IPS-20b (cell line): ENCODE measurements at regions not wholly inside any gene's neighbourhood (a gene's known extent, or its start where the extent isn't known, plus 50 kb on each side); places are given as distances from the start of the nearest gene placed in this dataset.
"Not testable (repeated sequence)": the region's sequence is repeated elsewhere in the genome, so short reads cannot be mapped to it uniquely, and the experiment has no call there.

Experiments used
- H3K27ac ChIP-seq: one replicate; pipeline ENCODE4 v1.5.1; 2013; ENCODE audit warnings: low read length
- H3K27me3 ChIP-seq: 2 replicates; pipeline ENCODE4 v1.6.1; 2013; ENCODE audit warnings: mild to moderate bottlenecking, low read length, inconsistent platforms; ENCODE audit not compliant: insufficient read depth
- H3K36me3 ChIP-seq: 2 replicates; pipeline ENCODE4 v1.6.1; 2013; ENCODE audit warnings: low read depth, mild to moderate bottlenecking, inconsistent platforms, low read length, moderate library complexity; ENCODE audit not compliant: insufficient read depth
- H3K4me1 ChIP-seq: 2 replicates; pipeline ENCODE4 v1.6.1; 2013; ENCODE audit warnings: mild to moderate bottlenecking, control low read depth, inconsistent platforms, low read length, moderate library complexity; ENCODE audit not compliant: insufficient read depth
- H3K4me3 ChIP-seq: 2 replicates; pipeline ENCODE4 v1.5.1; 2013; ENCODE audit warnings: mild to moderate bottlenecking, low read length, inconsistent platforms
- H3K9ac ChIP-seq: 2 replicates; pipeline ENCODE4 v1.6.1; 2013; ENCODE audit warnings: low read depth, mild to moderate bottlenecking, inconsistent platforms, low read length, moderate library complexity
- H3K9me3 ChIP-seq: 2 replicates; pipeline ENCODE4 v1.6.1; 2013; ENCODE audit warnings: mild to moderate bottlenecking, low read depth, low read length, inconsistent platforms; ENCODE audit not compliant: insufficient read depth

DNA sequence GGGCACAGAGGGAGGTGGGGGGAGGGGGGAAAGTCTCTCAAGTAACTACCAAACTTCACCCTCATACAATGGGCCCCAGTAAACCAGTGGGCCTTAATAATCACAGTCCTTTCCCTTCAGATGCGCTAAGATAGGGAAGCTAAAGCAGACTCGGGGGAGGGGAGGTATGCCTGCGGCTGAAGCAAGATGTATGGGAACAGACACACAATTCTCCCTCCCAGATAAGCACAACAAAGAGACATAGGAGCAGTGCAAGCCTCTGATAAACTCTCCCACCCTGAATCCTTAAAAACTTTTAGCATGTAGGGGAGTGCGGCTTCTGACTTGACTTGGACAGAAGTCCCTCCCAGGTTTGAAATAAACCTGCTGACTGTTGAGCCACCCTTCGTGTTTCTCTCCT is 54.7 kb downstream of the PROP1 start:
- H3K9me3 ChIP-seq, H3K4me3 ChIP-seq, H3K27ac ChIP-seq, H3K9ac ChIP-seq, H3K36me3 ChIP-seq, H3K4me1 ChIP-seq: not testable (repeated sequence)
- peaks cover 28% of the 10 kb centered on the region for H3K27me3 ChIP-seq

DNA sequence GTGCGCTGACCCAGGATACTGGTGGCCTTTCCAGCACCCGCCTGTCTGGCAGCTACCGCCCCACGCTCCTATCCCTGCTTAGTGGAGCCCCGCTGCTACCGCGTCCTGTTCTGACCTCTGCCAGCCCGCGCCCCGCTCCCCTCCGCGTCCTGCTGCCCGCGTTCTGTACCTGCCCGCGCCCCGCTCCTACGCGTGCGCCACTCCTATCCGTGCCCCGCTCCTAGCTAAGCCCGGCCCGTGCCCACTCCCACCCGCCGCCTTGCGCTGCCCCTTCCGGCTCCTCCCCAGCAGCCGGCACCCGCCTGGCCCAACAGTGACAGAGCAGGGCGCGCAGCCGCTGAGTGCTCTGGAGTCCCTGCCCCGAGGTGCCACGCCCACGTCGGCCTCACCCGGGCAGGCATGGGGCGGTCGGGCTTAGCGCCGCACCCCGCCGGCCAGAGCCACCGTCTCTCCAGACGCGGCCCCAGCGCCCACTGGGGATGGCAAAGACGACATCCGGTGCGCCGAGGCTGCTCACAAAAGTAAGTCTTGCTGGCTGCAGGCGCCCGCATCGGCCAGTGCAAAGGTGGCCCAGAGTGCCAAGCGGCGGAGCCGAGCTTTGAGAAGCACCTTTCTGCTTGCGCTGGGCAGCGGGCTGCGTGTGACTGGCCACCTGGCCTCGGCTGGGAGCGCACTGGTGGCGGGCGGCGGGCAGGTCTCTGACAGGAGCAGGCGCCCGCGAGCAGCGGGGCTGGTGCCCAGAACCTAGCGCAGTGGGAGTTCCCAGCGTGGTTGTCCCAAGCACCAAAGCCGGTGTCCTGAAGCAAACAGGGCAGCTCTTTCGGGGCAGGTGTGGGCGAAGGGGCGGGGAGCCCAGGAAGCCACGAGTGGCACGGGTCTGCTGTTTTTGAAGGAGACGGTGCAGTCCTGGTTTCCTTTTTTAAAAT is 56.5 kb downstream of the PROP1 start:
- Histone ChIP-seq H3K4me3 (peak overlapping the region; percentile 30; the same call in 1 of the 2 replicates), H3K27me3 (peaks cover 21% of the 10 kb centered on the region)
- H3K27ac ChIP-seq, H3K9me3 ChIP-seq, H3K4me1 ChIP-seq, H3K9ac ChIP-seq, H3K36me3 ChIP-seq: not testable (repeated sequence)

GRCh38 chr5:177938767-177939166 is 57.3 kb downstream of the PROP1 start:
- H3K36me3 ChIP-seq, H3K4me1 ChIP-seq, H3K9ac ChIP-seq, H3K27ac ChIP-seq, H3K9me3 ChIP-seq: not testable (repeated sequence)
- Histone ChIP-seq H3K4me3 (peak overlapping the region; percentile 30; the same call in 1 of the 2 replicates), H3K27me3 (peaks cover 18% of the 10 kb centered on the region)

GRCh38 chr5:177934233-177934632 is 61.8 kb downstream of the PROP1 start:
- H3K36me3 ChIP-seq, H3K4me3 ChIP-seq, H3K9ac ChIP-seq, H3K9me3 ChIP-seq, H3K4me1 ChIP-seq, H3K27ac ChIP-seq: not testable (repeated sequence)
- peaks cover 11% of the 10 kb centered on the region for H3K27me3 ChIP-seq

DNA sequence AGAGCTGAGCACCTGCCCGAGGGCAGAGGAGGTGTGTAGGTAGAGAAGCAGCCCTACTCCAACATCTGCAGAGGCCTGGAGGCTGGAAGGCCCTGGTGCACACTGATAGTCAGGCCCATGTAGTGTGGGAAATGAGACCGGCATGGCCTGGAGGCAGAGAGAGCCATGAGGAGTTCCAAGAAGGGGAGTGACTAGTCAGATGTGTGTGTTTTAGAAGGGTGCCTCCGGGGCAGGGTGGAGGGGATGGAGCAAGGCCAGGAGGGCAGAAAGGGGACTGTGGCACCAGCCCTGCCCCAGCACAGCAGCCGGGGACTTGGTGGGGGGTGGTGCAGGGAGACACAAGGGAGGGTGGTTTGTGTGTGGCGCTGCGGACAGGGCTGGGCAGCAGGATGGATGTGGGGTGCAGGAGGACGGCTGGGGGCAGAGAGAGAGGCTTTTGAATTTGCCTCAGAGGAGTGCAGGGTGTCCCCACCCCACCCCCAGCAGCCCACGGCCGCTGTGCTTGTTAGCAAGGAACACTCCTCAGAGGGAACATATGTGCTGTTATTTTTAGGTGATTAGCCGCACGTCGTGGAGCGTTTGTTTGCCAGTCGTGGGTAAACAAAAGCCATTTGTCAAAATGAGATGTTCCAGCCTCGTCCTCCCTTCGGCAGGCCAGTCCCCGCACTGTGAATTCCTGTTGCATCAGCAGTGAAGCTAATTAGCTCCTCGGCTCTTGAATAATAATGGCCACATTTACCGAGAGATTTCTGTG is 65.6 kb downstream of the PROP1 start:
- not testable (repeated sequence) for H3K4me1 ChIP-seq, H3K27ac ChIP-seq, H3K36me3 ChIP-seq, H3K9me3 ChIP-seq, H3K9ac ChIP-seq, H3K4me3 ChIP-seq, H3K27me3 ChIP-seq

- H3K4me1 ChIP-seq, H3K9me3 ChIP-seq, H3K27ac ChIP-seq, H3K4me3 ChIP-seq, H3K9ac ChIP-seq, H3K27me3 ChIP-seq, H3K36me3 ChIP-seq: not testable (repeated sequence)
These were observed 66.4 kb downstream of the PROP1 start for GRCh38 chr5:177929618-177930017.

GRCh38 chr5:177927500-177927899 is 68.5 kb downstream of the PROP1 start:
- H3K4me3 ChIP-seq, H3K27me3 ChIP-seq, H3K4me1 ChIP-seq, H3K9ac ChIP-seq, H3K27ac ChIP-seq, H3K36me3 ChIP-seq, H3K9me3 ChIP-seq: not testable (repeated sequence)

GRCh38 chr5:177924577-177924976 is 71.5 kb downstream of the PROP1 start:
- H3K27me3 ChIP-seq, H3K4me1 ChIP-seq, H3K9ac ChIP-seq, H3K9me3 ChIP-seq, H3K36me3 ChIP-seq, H3K4me3 ChIP-seq, H3K27ac ChIP-seq: not testable (repeated sequence)

DNA sequence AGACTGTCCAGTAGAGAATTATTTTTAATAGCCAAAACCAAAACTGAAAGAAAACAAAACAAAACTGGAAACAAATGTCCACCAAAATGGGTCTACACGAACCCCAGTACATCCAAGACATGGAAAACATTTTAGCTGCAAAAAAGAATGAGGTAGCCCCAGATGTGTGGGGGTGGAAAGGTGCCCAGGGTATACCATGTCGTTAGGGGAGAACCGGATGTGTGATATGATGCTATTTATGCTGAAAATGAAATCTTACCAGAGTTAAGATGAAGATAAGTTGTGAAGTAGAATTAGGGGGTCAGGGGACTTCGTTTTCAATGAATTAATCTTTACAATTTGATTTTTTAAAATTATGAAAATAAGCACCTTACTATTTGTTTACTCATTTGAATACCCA is 72.2 kb downstream of the PROP1 start:
- not testable (repeated sequence) for H3K27ac ChIP-seq, H3K9ac ChIP-seq, H3K36me3 ChIP-seq, H3K9me3 ChIP-seq, H3K4me1 ChIP-seq, H3K4me3 ChIP-seq, H3K27me3 ChIP-seq

GRCh38 chr5:177923189-177923588 is 72.9 kb downstream of the PROP1 start:
- not testable (repeated sequence) for H3K9ac ChIP-seq, H3K36me3 ChIP-seq, H3K9me3 ChIP-seq, H3K27ac ChIP-seq, H3K4me1 ChIP-seq, H3K4me3 ChIP-seq, H3K27me3 ChIP-seq

GRCh38 chr5:177909261-177909660 is 86.8 kb downstream of the PROP1 start:
- not testable (repeated sequence) for H3K4me1 ChIP-seq, H3K9ac ChIP-seq, H3K27ac ChIP-seq, H3K9me3 ChIP-seq, H3K4me3 ChIP-seq, H3K36me3 ChIP-seq, H3K27me3 ChIP-seq

DNA sequence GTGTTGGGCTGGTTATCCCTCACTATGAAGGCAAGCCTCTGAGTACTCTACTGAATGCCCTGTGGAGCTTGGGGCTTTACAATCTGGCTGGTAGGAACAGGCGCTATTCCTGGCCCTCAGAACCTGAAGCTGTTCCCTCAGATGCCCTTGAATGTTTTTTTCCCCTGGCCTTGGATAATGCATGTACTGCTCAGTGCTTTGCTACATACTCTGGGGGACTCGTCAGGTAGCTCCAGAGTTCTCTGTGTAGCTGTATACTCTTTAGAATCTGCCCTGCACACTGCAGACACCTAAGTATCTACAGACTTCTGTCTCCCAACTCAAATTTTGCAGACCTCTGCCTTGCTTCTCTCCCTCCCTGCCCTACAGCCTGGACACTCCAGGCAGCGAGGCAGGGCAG is 93.2 kb downstream of the PROP1 start:
- H3K4me3 ChIP-seq, H3K36me3 ChIP-seq, H3K4me1 ChIP-seq, H3K9ac ChIP-seq, H3K27ac ChIP-seq, H3K9me3 ChIP-seq, H3K27me3 ChIP-seq: not testable (repeated sequence)
